ENCODE measurements at regions not wholly inside any gene's neighbourhood (a gene's known extent, or its start where the extent isn't known, plus 50 kb on each side); places are given as distances from the start of the nearest gene placed in this dataset.

GRCh38 chr13:55467476-55467875 lies 1673.2 kb upstream of the PRR20A start:
- H3K14ac ChIP-seq (ENCODE audit: insufficient read length), result no peak overlapping the region
- no peak overlapping the region for H2BK5ac ChIP-seq (ENCODE audit: low read depth, low read length)
- WGBS, 2 experiments (ENCODE audit: extremely low coverage in 1 of 2, insufficient coverage in 1 of 2, insufficient read length in 1 of 2, insufficient replicate concordance in 2 of 2, low coverage in 1 of 2, low lambda C conversion rate in 2 of 2, missing lambda C conversion rate in 1 of 2), result 96% methylated on average over 2 of the region's 2 CpGs; no CpG with 5 or more reads in 1 of the 2 experiments

More at GRCh38 chr13:55467476-55467875, 1673.2 kb upstream of the PRR20A start:
- Histone ChIP-seq H4K5ac (ENCODE audit: insufficient read length, low read depth, low read length) (no peak overlapping the region), H3K27ac (ENCODE audit: low read depth, low read length) (no peak overlapping the region), H2BK15ac (ENCODE audit: low read length) (no peak overlapping the region), H3K27me3 (replicated peaks in 1 of 4; ENCODE audit: control insufficient read depth in 3 of 4, extremely low read depth in 1 of 4, insufficient read depth in 3 of 4, low read length in 3 of 4) (no peaks in the 10 kb centered on the region), H3K4me2 (ENCODE audit: insufficient read depth in 1 of 2, low read depth in 2 of 2, low read length in 2 of 2) (no peak overlapping the region), H4K20me1 (replicated peaks in 1 of 2; ENCODE audit: control insufficient read depth in 1 of 2, insufficient read depth in 2 of 2, low read length in 2 of 2) (no peaks in the 10 kb centered on the region), H2BK12ac (ENCODE audit: low read depth, low read length) (no peak overlapping the region), H3K18ac (ENCODE audit: extremely low read depth, low read length) (no peak overlapping the region), H2AK5ac (ENCODE audit: low read depth, low read length) (no peak overlapping the region), H3K9me3 (ENCODE audit: insufficient read depth in 2 of 2, low read depth in 1 of 2, low read length in 1 of 2) (no peaks in the 10 kb centered on the region), H3K56ac (replicated peaks; ENCODE audit: insufficient read length, low read depth, low read length) (no peak overlapping the region), H3K23me2 (ENCODE audit: low read depth, low read length) (no peaks in the 10 kb centered on the region), H3K79me2 (ENCODE audit: control insufficient read depth in 1 of 2, insufficient read depth in 2 of 2, low read length in 2 of 2) (no peaks in the 10 kb centered on the region), H3K23ac (ENCODE audit: insufficient read length) (no peak overlapping the region), H3K9ac (replicated peaks in 1 of 4; ENCODE audit: extremely low read depth in 1 of 4, low read depth in 3 of 4, low read length in 3 of 4) (no peak overlapping the region), H4K91ac (replicated peaks; ENCODE audit: insufficient read length, low read length) (no peak overlapping the region), H3K79me1 (ENCODE audit: low read depth, low read length) (no peaks in the 10 kb centered on the region), H2BK20ac (ENCODE audit: low read length) (no peak overlapping the region), H3K4me1 (replicated peaks in 1 of 4; ENCODE audit: control insufficient read depth in 3 of 4, insufficient read depth in 4 of 4, low read length in 3 of 4) (no peaks in the 10 kb centered on the region), H4K8ac (ENCODE audit: extremely low read depth, insufficient read depth, low read length) (no peak overlapping the region), H3K36me3 (ENCODE audit: control insufficient read depth in 2 of 4, insufficient read depth in 4 of 4, low read length in 3 of 4) (no peaks in the 10 kb centered on the region), H2AFZ (ENCODE audit: low read length) (no peak overlapping the region), H3K4ac (replicated peaks; ENCODE audit: insufficient read length, low read depth, low read length) (no peak overlapping the region), H3K4me3 (ENCODE audit: extremely low read depth in 1 of 4, insufficient read depth in 2 of 4, low read depth in 3 of 4, low read length in 4 of 4) (no peak overlapping the region), H2BK120ac (replicated peaks; ENCODE audit: low read depth, low read length) (no peak overlapping the region)
- ChIA-PET CTCF (ENCODE audit: partially characterized antibody) (interaction anchor here (0.6 kb wide), 1 partner anchor 383 kb away, joined by 3 read pairs; no protein-coding TSS in a partner anchor), POLR2A (ENCODE audit: partially characterized antibody) (no interaction called here)
- DNase-seq (ENCODE audit: low read depth in 1 of 2, low spot score in 2 of 2) (no peak), FAIRE-seq (no peak)
- TF ChIP-seq POU5F1 (IDR thresholded peaks at IDR 0.05; ENCODE audit: low read depth, low read length) (no peak), TAF1 (IDR thresholded peaks at IDR 0.05; ENCODE audit: low read depth, low read length) (no peak), CHD2 (IDR thresholded peaks at IDR 0.05; ENCODE audit: low read length) (no peak)

Measured in H1 (cell line).